Astrocyte (in vitro differentiated cells and primary cell): ENCODE measurements at regions not wholly inside any gene's neighbourhood (a gene's known extent, or its start where the extent isn't known, plus 50 kb on each side); places are given as distances from the start of the nearest gene placed in this dataset.

Experiments
- DNase-seq: peaks from one replicate; pipeline ENCODE4 v3.0.0-alpha.2; 2010; ENCODE audit warnings: low read depth
- FAIRE-seq: peaks from 2 replicates; lab custom pipeline; 2011; peaks lifted over from hg19 to GRCh38; lab: Jason Lieb, UNC
- H2AFZ ChIP-seq: 2 replicates; pipeline ENCODE4 v1.6.0; 2012; ENCODE audit warnings: low read depth, low read length, inconsistent platforms
- H3K27ac ChIP-seq: 2 replicates; pipeline ENCODE4 v1.5.1; 2011; ENCODE audit warnings: low read depth, low read length, inconsistent platforms
- H3K27me3 ChIP-seq: 2 replicates; pipeline ENCODE4 v1.6.0; 2011; ENCODE audit warnings: low read length, inconsistent platforms; ENCODE audit not compliant: insufficient read depth
- H3K36me3 ChIP-seq: 2 replicates; pipeline ENCODE4 v1.5.1; 2011; ENCODE audit warnings: low read length, inconsistent platforms; ENCODE audit not compliant: insufficient read depth
- H3K4me1 ChIP-seq: 2 replicates; pipeline ENCODE4 v1.5.1; 2011; ENCODE audit warnings: low read length, inconsistent platforms; ENCODE audit not compliant: insufficient read depth
- H3K4me2 ChIP-seq: 2 replicates; pipeline ENCODE4 v1.6.0; 2012; ENCODE audit warnings: low read length, inconsistent platforms
- H3K4me3 ChIP-seq: 2 replicates; pipeline ENCODE4 v1.5.1; 2011; ENCODE audit warnings: low read depth, mild to moderate bottlenecking, low read length, inconsistent platforms; ENCODE audit not compliant: insufficient read depth
- H3K79me2 ChIP-seq: 2 replicates; pipeline ENCODE4 v1.6.0; 2012; ENCODE audit warnings: mild to moderate bottlenecking, low read length, inconsistent platforms; ENCODE audit not compliant: insufficient read depth
- H3K9ac ChIP-seq: 2 replicates; pipeline ENCODE4 v1.6.0; 2012; ENCODE audit warnings: mild to moderate bottlenecking, low read length, inconsistent platforms
- H3K9me3 ChIP-seq: 2 replicates; pipeline ENCODE4 v1.5.1; 2012; ENCODE audit warnings: low read depth, mild to moderate bottlenecking, low read length, inconsistent platforms; ENCODE audit not compliant: insufficient read depth
- H4K20me1 ChIP-seq: 2 replicates; pipeline ENCODE4 v1.6.0; 2012; ENCODE audit warnings: low read length, inconsistent platforms; ENCODE audit not compliant: insufficient read depth
- H3K27ac Mint-ChIP-seq: one replicate; pipeline ENCODE4 v1.8.0; 2021; ENCODE audit warnings: mild to moderate bottlenecking, mixed read lengths; ENCODE audit not compliant: unreplicated experiment
- H3K27me3 Mint-ChIP-seq: one replicate; pipeline ENCODE4 v1.8.0; 2021; ENCODE audit warnings: low read depth, mixed read lengths; ENCODE audit not compliant: unreplicated experiment
- H3K36me3 Mint-ChIP-seq: one replicate; pipeline ENCODE4 v1.8.0; 2021; ENCODE audit warnings: low read depth, mixed read lengths; ENCODE audit not compliant: unreplicated experiment
- H3K4me1 Mint-ChIP-seq: one replicate; pipeline ENCODE4 v1.8.0; 2021; ENCODE audit warnings: low read depth, mixed read lengths; ENCODE audit not compliant: unreplicated experiment
- H3K4me3 Mint-ChIP-seq: one replicate; pipeline ENCODE4 v1.8.0; 2021; ENCODE audit warnings: mild to moderate bottlenecking, moderate library complexity, mixed read lengths; ENCODE audit not compliant: unreplicated experiment
- H3K9me3 Mint-ChIP-seq: one replicate; pipeline ENCODE4 v1.8.0; 2021; ENCODE audit warnings: mild to moderate bottlenecking, mixed read lengths; ENCODE audit not compliant: unreplicated experiment
- EZH2 ChIP-seq: IDR thresholded peaks from 2 replicates; pipeline ENCODE4 v1.6.1; 2012; ENCODE audit warnings: mild to moderate bottlenecking, low read length, inconsistent platforms; ENCODE audit not compliant: insufficient read depth
- TF ChIP-seq, protein P1 (sequence below): IDR thresholded peaks from 2 replicates; pipeline ENCODE4 v1.5.1; 2011; ENCODE audit warnings: low read depth, mild to moderate bottlenecking, inconsistent platforms, low read length, moderate library complexity; ENCODE audit not compliant: insufficient read depth

- H3K27ac Mint-ChIP-seq = no peak overlapping the region
- peak; percentile 14 for DNase-seq
- no peaks in the 10 kb centered on the region for H3K36me3 Mint-ChIP-seq
- H3K27me3 ChIP-seq = no peaks in the 10 kb centered on the region
- no peak overlapping the region for H3K4me2 ChIP-seq
- H3K4me3 ChIP-seq = no peak overlapping the region
- H3K27ac ChIP-seq = no peak overlapping the region
- H3K4me1 ChIP-seq = no peaks in the 10 kb centered on the region
- TF ChIP-seq, protein P1, sequence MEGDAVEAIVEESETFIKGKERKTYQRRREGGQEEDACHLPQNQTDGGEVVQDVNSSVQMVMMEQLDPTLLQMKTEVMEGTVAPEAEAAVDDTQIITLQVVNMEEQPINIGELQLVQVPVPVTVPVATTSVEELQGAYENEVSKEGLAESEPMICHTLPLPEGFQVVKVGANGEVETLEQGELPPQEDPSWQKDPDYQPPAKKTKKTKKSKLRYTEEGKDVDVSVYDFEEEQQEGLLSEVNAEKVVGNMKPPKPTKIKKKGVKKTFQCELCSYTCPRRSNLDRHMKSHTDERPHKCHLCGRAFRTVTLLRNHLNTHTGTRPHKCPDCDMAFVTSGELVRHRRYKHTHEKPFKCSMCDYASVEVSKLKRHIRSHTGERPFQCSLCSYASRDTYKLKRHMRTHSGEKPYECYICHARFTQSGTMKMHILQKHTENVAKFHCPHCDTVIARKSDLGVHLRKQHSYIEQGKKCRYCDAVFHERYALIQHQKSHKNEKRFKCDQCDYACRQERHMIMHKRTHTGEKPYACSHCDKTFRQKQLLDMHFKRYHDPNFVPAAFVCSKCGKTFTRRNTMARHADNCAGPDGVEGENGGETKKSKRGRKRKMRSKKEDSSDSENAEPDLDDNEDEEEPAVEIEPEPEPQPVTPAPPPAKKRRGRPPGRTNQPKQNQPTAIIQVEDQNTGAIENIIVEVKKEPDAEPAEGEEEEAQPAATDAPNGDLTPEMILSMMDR = no peak
- no peak for TF ChIP-seq EZH2
- no peak for FAIRE-seq
- no peaks in the 10 kb centered on the region for H3K79me2 ChIP-seq
- H3K9me3 ChIP-seq = no peaks in the 10 kb centered on the region
- no peaks in the 10 kb centered on the region for H3K36me3 ChIP-seq
- H4K20me1 ChIP-seq = no peaks in the 10 kb centered on the region
- H2AFZ ChIP-seq = no peak overlapping the region
- peaks cover 7% of the 10 kb centered on the region for H3K4me1 Mint-ChIP-seq
- H3K4me3 Mint-ChIP-seq = no peak overlapping the region
- H3K27me3 Mint-ChIP-seq = no peaks in the 10 kb centered on the region
- no peaks in the 10 kb centered on the region for H3K9me3 Mint-ChIP-seq
- H3K9ac ChIP-seq = no peak overlapping the region
Observed at GRCh38 chr4:19178835-19179234, 1072.9 kb upstream of the SLIT2 start.

DNA sequence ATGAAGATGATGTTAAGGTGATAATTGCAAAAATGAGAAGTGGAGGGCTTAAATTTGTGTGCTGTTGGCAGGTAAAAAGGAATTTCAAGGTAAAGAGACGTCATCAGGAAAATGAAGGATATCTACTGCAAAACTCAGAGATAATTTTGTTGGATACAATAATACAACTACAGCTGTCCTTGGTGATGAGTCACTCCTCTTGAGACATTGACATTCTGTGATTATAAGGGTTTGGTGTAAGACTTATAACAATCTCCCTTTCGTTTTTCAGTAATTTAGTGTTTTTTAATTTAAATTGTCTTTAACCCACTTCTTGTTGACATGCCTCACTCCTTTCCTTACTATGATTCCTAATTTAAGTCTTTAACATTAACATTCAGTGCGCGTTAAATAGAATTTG lies 1074.1 kb upstream of the SLIT2 start:
- DNase-seq (peak; percentile 41), FAIRE-seq (no peak)
- Histone ChIP-seq H3K27me3 (no peaks in the 10 kb centered on the region), H4K20me1 (no peaks in the 10 kb centered on the region), H3K27ac (no peak overlapping the region), H3K9ac (no peak overlapping the region), H3K4me2 (no peak overlapping the region), H3K79me2 (no peaks in the 10 kb centered on the region), H2AFZ (no peak overlapping the region), H3K4me3 (no peak overlapping the region), H3K4me1 (no peaks in the 10 kb centered on the region), H3K36me3 (no peaks in the 10 kb centered on the region), H3K9me3 (no peaks in the 10 kb centered on the region)
- H3K4me3 Mint-ChIP-seq = no peak overlapping the region
- no peak for TF ChIP-seq EZH2
- TF ChIP-seq, protein P1 = no peak
- no peak overlapping the region for H3K27ac Mint-ChIP-seq
- peaks cover 7% of the 10 kb centered on the region for H3K4me1 Mint-ChIP-seq
- H3K36me3 Mint-ChIP-seq = no peaks in the 10 kb centered on the region
- H3K27me3 Mint-ChIP-seq = no peaks in the 10 kb centered on the region
- H3K9me3 Mint-ChIP-seq = no peaks in the 10 kb centered on the region

DNA sequence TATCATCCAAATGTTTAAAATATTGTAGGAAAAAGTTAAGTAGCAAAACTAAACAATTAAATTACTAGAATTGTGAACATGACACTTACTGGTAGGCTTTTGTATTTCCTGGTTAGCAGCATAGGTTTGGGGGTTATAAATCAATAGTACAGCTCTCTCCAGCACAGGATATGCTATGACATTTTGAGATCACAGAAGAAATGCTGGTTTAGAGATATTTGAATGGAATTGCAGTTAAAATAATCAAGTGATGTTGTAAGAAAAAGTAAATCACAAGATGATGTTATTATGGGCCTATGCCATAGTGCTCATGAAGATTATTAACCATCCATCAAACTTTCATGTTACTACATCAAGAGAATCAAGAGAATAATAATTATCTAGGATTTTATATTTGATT lies 1079.9 kb upstream of the SLIT2 start:
- H3K9me3 Mint-ChIP-seq = no peaks in the 10 kb centered on the region
- no peak for FAIRE-seq
- no peaks in the 10 kb centered on the region for H4K20me1 ChIP-seq
- H3K4me1 Mint-ChIP-seq = no peaks in the 10 kb centered on the region
- H3K4me1 ChIP-seq = no peaks in the 10 kb centered on the region
- no peak overlapping the region for H3K27ac ChIP-seq
- H3K27me3 Mint-ChIP-seq = no peaks in the 10 kb centered on the region
- DNase-seq = no peak
- H3K79me2 ChIP-seq = no peaks in the 10 kb centered on the region
- H3K9me3 ChIP-seq = no peaks in the 10 kb centered on the region
- H3K27me3 ChIP-seq = no peaks in the 10 kb centered on the region
- no peaks in the 10 kb centered on the region for H3K36me3 ChIP-seq
- no peak overlapping the region for H3K4me2 ChIP-seq
- no peak overlapping the region for H3K9ac ChIP-seq
- H3K4me3 ChIP-seq = no peak overlapping the region
- H2AFZ ChIP-seq = no peak overlapping the region
- no peak overlapping the region for H3K27ac Mint-ChIP-seq
- H3K36me3 Mint-ChIP-seq = no peaks in the 10 kb centered on the region
- H3K4me3 Mint-ChIP-seq = no peak overlapping the region
- TF ChIP-seq, protein P1 = no peak
- TF ChIP-seq EZH2 = no peak
